HAP-1 (cell line): ENCODE measurements at regions not wholly inside any gene's neighbourhood (a gene's known extent, or its start where the extent isn't known, plus 50 kb on each side); places are given as distances from the start of the nearest gene placed in this dataset.

Experiments used
- DNase-seq, 2 experiments: peaks; one replicate each; pipeline ENCODE4 v3.0.0-alpha.2; 2016 to 2020; ENCODE audit warnings: low spot score in 2 of 2
- H3K27me3 ChIP-seq: fragments of 250-450 bp; sonication (Bioruptor Pico); 2 replicates; pipeline ENCODE4 v1.5.1; 2020; ENCODE audit warnings: low read depth, mild to moderate bottlenecking, moderate library complexity
- H3K36me3 ChIP-seq: fragments of 250-450 bp; sonication (Bioruptor Pico); replicated peaks from 2 replicates; pipeline ENCODE4 v1.5.1; 2020; ENCODE audit warnings: mild to moderate bottlenecking
- H3K4me1 ChIP-seq: fragments of 250-450 bp; sonication (Bioruptor Pico); 2 replicates; pipeline ENCODE4 v1.5.1; 2020; ENCODE audit warnings: mild to moderate bottlenecking
- H3K4me3 ChIP-seq: fragments of 250-450 bp; sonication (Bioruptor Pico); 2 replicates; pipeline ENCODE4 v1.5.1; 2020; ENCODE audit warnings: mild to moderate bottlenecking, moderate library complexity
- H3K9me3 ChIP-seq: fragments of 250-450 bp; sonication (Bioruptor Pico); 2 replicates; pipeline ENCODE4 v1.5.1; 2020; ENCODE audit warnings: mild to moderate bottlenecking, moderate library complexity
- in situ Hi-C: fragments of 300-500 bp; cut with MboI; formaldehyde crosslinking; loops from 3 replicates; pipeline ENCODE4 v1.14.3; 2020; ENCODE audit warnings: low sequenced_read_pairs, inconsistent platforms, mixed read lengths

DNA sequence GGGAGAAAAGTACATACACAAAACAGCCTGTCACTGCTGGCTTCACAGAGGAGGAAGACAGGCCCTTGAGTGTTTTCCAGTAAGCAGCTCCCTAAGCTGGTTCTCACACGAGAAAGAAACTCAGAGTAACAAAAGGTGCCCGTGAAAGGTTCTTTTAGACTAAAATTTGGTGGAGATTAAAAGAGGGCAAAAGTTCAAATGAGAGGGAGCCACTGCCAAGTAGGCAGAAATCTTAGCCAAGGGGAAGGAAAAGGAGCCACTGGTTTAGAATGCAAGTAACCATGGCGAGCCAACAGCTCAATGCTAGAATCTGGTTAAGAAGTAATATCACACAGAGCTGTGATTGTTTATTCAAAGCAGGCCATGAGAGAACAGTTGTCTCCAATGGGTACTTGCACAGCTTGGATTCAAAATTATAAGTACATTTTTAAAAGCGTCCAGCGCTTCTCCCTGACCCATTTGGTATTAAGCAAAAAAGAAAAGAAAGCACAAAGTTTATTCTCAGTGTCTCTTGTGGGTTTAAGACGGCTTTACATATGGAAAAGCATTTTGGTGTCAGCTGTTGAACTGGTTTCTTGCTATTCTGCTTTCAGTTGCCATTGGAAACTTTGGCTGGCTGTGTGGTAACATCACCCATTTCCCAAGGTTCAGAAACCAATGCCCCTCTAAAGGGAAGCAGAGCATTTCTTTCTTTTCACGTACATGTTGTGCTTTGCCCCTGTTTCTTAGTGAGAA is 648.5 kb downstream of the RNF144B start:
- Histone ChIP-seq H3K9me3 (no peaks in the 10 kb centered on the region), H3K4me3 (no peak overlapping the region), H3K36me3 (no peaks in the 10 kb centered on the region), H3K4me1 (no peaks in the 10 kb centered on the region), H3K27me3 (no peaks in the 10 kb centered on the region)
- in situ Hi-C loops: no loop called here
- DNase-seq: no peak

- Histone ChIP-seq H3K9me3 (no peaks in the 10 kb centered on the region), H3K4me3 (no peak overlapping the region), H3K36me3 (no peaks in the 10 kb centered on the region), H3K27me3 (no peaks in the 10 kb centered on the region), H3K4me1 (no peaks in the 10 kb centered on the region)
- in situ Hi-C loops: no loop called here
- no peak for DNase-seq
Measured at GRCh38 chr6:19036196-19036555, 649.0 kb downstream of the RNF144B start.

DNA sequence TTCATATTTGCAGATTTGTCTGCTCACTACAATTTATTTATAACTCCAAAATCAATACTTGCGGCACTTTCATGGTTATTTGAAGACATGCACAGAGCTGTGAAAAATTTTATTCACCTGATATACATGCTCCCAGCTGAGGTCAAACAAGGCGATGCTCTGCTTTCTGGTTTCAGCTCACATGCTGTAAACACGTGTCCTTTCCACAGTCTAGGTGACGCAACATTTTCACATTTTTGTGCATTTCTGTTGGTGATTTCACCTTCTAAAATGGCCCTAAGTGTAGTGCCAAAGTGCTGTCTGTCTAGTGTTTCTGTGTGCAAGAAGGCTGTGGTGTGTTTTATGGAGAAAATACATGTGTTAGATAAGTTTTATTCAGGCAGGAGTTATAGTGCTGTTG is 650.5 kb downstream of the RNF144B start:
- in situ Hi-C loops: no loop called here
- Histone ChIP-seq H3K27me3 (no peaks in the 10 kb centered on the region), H3K4me1 (no peaks in the 10 kb centered on the region), H3K4me3 (no peak overlapping the region), H3K9me3 (no peaks in the 10 kb centered on the region), H3K36me3 (no peaks in the 10 kb centered on the region)
- DNase-seq: no peak

DNA sequence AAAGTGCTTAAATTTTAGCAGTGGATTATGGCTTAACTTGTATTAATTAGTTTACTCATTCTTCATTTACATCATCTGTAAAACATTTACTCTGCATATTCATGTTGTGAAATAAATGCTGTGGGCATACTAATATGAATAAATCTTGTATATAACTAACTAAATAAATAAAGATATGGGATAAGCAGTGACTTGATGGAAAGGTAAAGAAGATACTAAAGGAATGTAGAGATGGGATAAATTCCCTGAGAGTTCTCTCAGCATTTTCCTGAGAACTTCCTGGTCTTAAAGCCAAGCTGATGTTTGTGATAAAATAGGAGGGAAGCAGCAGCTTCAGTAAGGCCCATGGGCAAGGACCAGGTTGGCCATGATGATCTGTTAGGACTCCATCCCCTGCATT is 652.1 kb downstream of the RNF144B start:
- H3K4me1 ChIP-seq: no peaks in the 10 kb centered on the region
- no peak for DNase-seq
- in situ Hi-C loops: no loop called here
- H3K27me3 ChIP-seq: no peaks in the 10 kb centered on the region
- H3K4me3 ChIP-seq: no peak overlapping the region
- no peaks in the 10 kb centered on the region for H3K36me3 ChIP-seq
- H3K9me3 ChIP-seq: no peaks in the 10 kb centered on the region

DNA sequence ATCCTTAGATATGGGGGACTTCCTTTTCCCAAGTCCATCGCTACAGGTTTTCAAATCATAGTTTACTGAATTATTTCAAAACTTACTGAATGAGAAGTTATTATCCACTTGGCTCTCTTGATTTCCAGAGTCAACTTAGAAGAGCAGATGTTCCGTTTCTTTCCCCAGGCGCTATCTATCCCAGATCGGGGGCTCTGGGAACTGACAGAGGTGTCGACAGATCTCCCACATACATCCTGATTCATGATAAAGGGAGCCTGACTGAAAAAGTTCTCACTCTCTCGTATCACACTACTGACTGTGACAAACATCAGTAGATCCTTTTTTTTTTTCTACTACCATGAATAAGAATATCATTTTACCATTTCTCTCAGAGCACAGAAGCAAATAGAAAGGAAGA is 654.8 kb downstream of the RNF144B start:
- in situ Hi-C loops: no loop called here
- no peaks in the 10 kb centered on the region for H3K9me3 ChIP-seq
- no peak overlapping the region for H3K4me3 ChIP-seq
- no peaks in the 10 kb centered on the region for H3K4me1 ChIP-seq
- DNase-seq: no peak
- no peaks in the 10 kb centered on the region for H3K27me3 ChIP-seq
- H3K36me3 ChIP-seq: no peaks in the 10 kb centered on the region

- DNase-seq: no peak
- no peaks in the 10 kb centered on the region for H3K9me3 ChIP-seq
- H3K36me3 ChIP-seq: no peaks in the 10 kb centered on the region
- no peak overlapping the region for H3K4me3 ChIP-seq
- in situ Hi-C loops: no loop called here
- H3K4me1 ChIP-seq: no peaks in the 10 kb centered on the region
- no peaks in the 10 kb centered on the region for H3K27me3 ChIP-seq
Measured at GRCh38 chr6:19042420-19042819, 655.3 kb downstream of the RNF144B start.

DNA sequence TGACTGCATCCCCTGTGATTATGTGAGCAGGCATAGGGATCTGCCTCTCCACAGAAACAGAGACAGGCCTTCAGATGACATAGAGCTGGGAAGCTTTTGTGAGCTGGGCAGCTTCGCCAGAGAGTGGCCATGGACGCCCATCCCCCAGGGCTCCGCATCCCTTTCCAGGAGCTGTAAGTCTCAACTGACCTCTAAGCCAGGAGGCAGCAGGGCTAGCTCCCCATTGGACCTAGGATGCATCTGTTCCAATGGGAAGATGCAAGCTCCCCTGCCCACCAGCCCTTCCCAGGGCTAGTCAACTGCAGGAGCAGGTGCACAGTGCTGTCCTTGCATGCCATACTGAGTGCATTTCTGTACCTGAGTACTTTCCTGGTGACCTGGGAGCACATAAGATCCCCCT is 663.6 kb downstream of the RNF144B start:
- no peak overlapping the region for H3K4me3 ChIP-seq
- in situ Hi-C loops: no loop called here
- H3K9me3 ChIP-seq: no peaks in the 10 kb centered on the region
- no peaks in the 10 kb centered on the region for H3K4me1 ChIP-seq
- H3K36me3 ChIP-seq: no peaks in the 10 kb centered on the region
- no peaks in the 10 kb centered on the region for H3K27me3 ChIP-seq
- no peak for DNase-seq

GRCh38 chr6:19052219-19052618 is 665.1 kb downstream of the RNF144B start:
- Histone ChIP-seq H3K9me3 (no peaks in the 10 kb centered on the region), H3K36me3 (no peaks in the 10 kb centered on the region), H3K27me3 (no peaks in the 10 kb centered on the region), H3K4me1 (no peaks in the 10 kb centered on the region), H3K4me3 (no peak overlapping the region)
- DNase-seq: no peak
- in situ Hi-C loops: no loop called here

GRCh38 chr6:19059102-19059501 is 672.0 kb downstream of the RNF144B start:
- no peaks in the 10 kb centered on the region for H3K9me3 ChIP-seq
- H3K4me1 ChIP-seq: no peaks in the 10 kb centered on the region
- no peaks in the 10 kb centered on the region for H3K27me3 ChIP-seq
- no peak for DNase-seq
- in situ Hi-C loops: no loop called here
- no peak overlapping the region for H3K4me3 ChIP-seq
- no peaks in the 10 kb centered on the region for H3K36me3 ChIP-seq

DNA sequence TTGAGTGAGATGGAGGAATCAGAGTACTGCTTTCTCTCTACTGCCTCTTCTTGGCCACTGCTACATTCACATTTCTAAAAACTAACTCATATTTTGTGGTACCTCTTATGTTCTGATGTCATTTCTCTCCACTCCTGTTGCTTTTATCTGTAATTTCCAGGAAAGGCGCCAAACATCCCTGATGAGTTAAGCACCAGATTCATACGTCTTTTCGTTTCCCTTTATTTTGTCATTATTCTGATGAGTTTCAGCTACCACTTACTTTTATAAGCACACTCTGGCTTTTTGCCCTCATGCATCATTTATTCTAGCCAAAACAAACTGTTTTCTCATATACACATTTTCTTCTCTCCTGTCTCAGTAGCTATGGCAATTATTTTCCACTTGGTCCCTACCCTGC is 680.0 kb downstream of the RNF144B start:
- no peaks in the 10 kb centered on the region for H3K27me3 ChIP-seq
- no peaks in the 10 kb centered on the region for H3K9me3 ChIP-seq
- in situ Hi-C loops: no loop called here
- no peaks in the 10 kb centered on the region for H3K36me3 ChIP-seq
- H3K4me3 ChIP-seq: no peak overlapping the region
- DNase-seq: no peak
- H3K4me1 ChIP-seq: no peaks in the 10 kb centered on the region

DNA sequence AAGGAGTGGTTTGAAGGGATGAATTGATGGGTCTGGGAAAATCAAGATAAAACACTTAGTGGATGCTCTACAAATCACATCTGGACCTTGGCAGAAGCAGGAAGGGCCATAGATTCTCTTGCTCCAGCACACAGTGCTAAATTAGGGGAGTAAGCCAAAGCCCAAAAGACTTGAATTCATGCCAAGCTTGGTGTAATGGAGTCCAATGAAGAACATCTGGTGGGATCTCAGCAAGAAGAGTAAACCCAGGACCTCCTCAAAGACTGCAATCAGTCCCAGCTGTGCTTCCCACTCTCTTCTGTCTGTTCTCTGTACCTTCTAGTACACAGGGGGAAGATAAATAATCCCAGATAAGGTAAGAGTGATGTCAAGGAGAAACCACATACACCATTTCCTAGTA is 683.4 kb downstream of the RNF144B start:
- H3K36me3 ChIP-seq: no peaks in the 10 kb centered on the region
- H3K9me3 ChIP-seq: no peaks in the 10 kb centered on the region
- in situ Hi-C loops: no loop called here
- no peak for DNase-seq
- H3K27me3 ChIP-seq: no peaks in the 10 kb centered on the region
- no peak overlapping the region for H3K4me3 ChIP-seq
- no peaks in the 10 kb centered on the region for H3K4me1 ChIP-seq

- no peak for DNase-seq
- H3K36me3 ChIP-seq: no peaks in the 10 kb centered on the region
- no peaks in the 10 kb centered on the region for H3K4me1 ChIP-seq
- H3K27me3 ChIP-seq: no peaks in the 10 kb centered on the region
- H3K4me3 ChIP-seq: no peak overlapping the region
- no peaks in the 10 kb centered on the region for H3K9me3 ChIP-seq
- in situ Hi-C loops: no loop called here
Measured at GRCh38 chr6:19083801-19084200, 696.7 kb downstream of the RNF144B start.

- no peak for DNase-seq
- in situ Hi-C loops: no loop called here
- H3K36me3 ChIP-seq: no peaks in the 10 kb centered on the region
Measured at GRCh38 chr6:19086480-19086879, 699.3 kb downstream of the RNF144B start.

DNA sequence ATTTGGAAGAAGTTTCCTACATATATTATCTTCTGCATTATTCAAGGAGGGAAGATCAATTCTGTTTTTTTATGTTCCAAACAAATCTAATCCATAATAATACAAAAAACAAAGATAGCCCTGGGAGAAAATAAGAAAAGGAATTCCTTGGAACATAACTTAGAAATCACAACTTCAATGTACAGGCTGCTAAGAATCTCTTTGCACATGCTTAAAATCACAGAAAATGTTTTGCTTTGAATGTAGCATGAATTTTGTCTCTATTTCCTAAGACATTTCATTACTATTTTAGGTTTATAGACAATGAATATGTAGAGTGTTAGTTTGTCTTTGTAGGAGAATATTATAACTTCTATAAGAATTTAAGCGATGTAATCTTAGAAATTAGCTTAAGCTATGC is 700.1 kb downstream of the RNF144B start:
- no peaks in the 10 kb centered on the region for H3K27me3 ChIP-seq
- DNase-seq: no peak
- H3K9me3 ChIP-seq: no peaks in the 10 kb centered on the region
- no peaks in the 10 kb centered on the region for H3K36me3 ChIP-seq
- no peak overlapping the region for H3K4me3 ChIP-seq
- H3K4me1 ChIP-seq: no peaks in the 10 kb centered on the region
- in situ Hi-C loops: no loop called here

More at GRCh38 chr6:19086480-19086879, 699.3 kb downstream of the RNF144B start:
- H3K9me3 ChIP-seq: no peaks in the 10 kb centered on the region
- H3K4me3 ChIP-seq: no peak overlapping the region
- no peaks in the 10 kb centered on the region for H3K27me3 ChIP-seq
- no peaks in the 10 kb centered on the region for H3K4me1 ChIP-seq

GRCh38 chr6:19087897-19088296 is 700.7 kb downstream of the RNF144B start:
- in situ Hi-C loops: no loop called here
- Histone ChIP-seq H3K36me3 (no peaks in the 10 kb centered on the region), H3K4me1 (no peaks in the 10 kb centered on the region), H3K27me3 (no peaks in the 10 kb centered on the region), H3K4me3 (no peak overlapping the region), H3K9me3 (no peaks in the 10 kb centered on the region)
- DNase-seq: no peak
